Medulla oblongata (tissue), 1 donor: ENCODE measurements at regions not wholly inside any gene's neighbourhood (a gene's known extent, or its start where the extent isn't known, plus 50 kb on each side); places are given as distances from the start of the nearest gene placed in this dataset.
"Not testable (repeated sequence)": the region's sequence is repeated elsewhere in the genome, so short reads cannot be mapped to it uniquely, and the experiment has no call there.

Source experiments
- DNase-seq: peaks from one replicate; pipeline ENCODE4 v3.0.0-alpha.2; 2015; ENCODE audit errors: extremely low spot score

DNA sequence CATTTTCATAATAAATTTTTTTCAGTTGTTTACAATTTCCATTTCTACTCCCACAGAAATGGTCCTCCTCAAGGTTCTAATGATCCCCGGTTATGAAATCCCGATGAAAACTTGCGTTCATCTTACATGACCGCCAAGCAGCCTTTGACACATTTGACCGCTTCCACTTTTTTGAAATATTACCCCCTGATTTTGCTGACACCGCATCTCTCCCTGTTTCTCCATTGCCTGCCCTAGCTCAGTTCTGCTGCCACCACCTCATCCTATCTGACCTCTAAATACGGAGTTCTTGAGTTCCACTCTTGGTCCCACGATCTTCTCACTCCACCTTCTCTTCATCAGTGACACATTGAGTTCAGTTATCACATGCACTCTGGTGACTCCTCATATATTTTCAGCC is 74.1 kb downstream of the SLC35B3 start:
- no peak for DNase-seq

DNA sequence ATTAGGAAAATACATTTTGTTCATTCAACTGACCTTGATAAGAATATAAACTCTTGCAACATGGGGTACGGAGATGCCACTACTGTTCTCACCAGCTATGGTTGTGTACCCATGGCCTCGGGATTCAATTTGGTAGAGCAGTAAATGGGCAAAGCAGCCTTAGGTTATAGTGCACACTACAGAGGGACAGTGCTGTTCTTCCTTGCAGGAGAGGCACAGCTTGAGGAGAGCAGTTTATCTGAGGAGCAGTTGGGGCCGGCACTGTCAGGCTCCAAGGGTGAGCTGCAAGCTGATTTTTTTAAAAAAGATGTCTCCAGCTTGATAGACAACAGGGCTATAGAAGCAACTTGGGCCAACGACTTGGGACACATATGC is 82.4 kb downstream of the SLC35B3 start:
- DNase-seq, result no peak

GRCh38 chr6:8352335-8352965 is 82.9 kb downstream of the SLC35B3 start:
- no peak for DNase-seq

GRCh38 chr6:8343600-8343999 is 91.7 kb downstream of the SLC35B3 start:
- DNase-seq, result no peak

GRCh38 chr6:8342241-8342819 is 93.0 kb downstream of the SLC35B3 start:
- DNase-seq, result no peak

- no peak for DNase-seq
These were observed 98.2 kb downstream of the SLC35B3 start for GRCh38 chr6:8337147-8337546.

- DNase-seq, result no peak
These were observed 98.8 kb downstream of the SLC35B3 start for GRCh38 chr6:8336406-8337057.

DNA sequence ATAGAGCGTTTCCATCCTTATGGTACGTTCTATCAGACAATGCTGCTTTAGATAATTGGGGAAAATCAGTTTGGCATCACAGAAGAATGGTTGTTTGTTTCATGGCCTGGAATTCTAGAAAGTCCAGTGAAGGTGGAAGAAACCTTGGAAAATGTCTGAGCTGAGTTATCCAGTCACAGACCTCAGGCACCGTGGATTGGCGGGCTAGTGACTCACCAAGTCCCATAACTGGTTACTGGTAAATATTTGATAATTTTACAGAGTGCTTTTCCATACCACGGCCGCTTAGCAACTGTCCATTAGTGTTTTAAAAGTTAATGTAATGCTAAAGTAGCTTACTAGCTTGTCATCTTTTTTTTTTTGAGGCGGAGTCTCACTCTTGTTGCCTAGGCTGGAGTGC is 99.4 kb downstream of the SLC35B3 start:
- no peak for DNase-seq

DNA sequence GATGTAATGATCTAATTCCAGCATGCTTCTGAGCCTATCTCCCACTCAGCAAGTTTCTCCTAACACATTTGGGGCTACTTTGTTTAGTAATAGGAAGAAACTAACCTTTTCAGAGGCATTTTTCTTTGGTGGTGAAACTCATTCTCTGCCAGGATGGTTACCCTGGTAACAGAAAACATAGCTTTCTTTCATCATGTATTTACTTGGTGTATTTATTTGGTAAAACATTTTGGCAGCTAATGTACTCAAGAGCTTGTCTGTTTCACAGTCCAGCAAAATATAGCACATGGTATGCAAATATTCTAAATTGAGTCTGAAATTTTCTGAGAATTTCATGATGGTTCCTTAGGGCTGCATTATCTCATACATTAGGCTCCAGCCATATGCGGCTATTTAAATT is 100.0 kb downstream of the SLC35B3 start:
- DNase-seq, result no peak

- no peak for DNase-seq
These were observed 101.2 kb downstream of the SLC35B3 start for GRCh38 chr6:8334113-8334512.

DNA sequence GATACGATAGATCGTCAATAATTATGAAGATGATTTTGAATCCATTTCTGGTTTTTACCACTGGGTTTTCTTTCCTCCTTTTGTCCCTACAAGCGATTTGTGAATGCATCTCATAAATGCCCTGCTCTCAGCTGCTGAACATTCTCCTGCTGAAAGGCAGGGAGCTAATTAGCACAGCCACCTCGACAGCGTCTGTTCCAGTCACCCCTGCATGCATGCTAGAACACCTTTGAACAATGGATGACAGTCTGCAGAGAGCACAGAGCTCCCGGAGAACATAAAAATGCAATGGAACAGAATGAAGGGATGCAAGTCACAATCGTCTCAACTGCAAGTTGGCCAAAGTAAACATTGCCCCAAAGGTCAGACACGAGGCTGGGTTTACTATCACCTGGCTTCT is 105.8 kb downstream of the SLC35B3 start:
- DNase-seq, result no peak

DNA sequence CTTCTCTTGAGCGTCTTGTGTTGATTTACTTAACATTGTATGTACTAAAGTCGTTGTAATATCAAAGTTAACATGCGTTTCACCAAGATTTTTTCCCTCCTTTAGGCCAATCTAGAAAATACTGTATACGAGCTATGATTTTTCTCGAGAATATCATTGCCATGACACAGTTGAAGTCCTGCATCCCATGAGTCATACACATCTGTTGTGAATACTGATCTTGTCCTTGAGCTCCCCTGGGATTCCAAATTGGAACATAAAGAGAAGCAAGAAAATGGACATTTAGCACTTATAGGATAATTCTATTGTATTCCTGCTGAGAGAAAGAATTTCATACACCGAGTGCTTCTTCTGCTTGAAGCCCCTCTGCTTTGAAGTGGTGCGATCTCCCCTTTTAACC is 109.6 kb downstream of the SLC35B3 start:
- no peak for DNase-seq

- no peak for DNase-seq
These were observed 112.7 kb downstream of the SLC35B3 start for GRCh38 chr6:8322659-8323058.

DNA sequence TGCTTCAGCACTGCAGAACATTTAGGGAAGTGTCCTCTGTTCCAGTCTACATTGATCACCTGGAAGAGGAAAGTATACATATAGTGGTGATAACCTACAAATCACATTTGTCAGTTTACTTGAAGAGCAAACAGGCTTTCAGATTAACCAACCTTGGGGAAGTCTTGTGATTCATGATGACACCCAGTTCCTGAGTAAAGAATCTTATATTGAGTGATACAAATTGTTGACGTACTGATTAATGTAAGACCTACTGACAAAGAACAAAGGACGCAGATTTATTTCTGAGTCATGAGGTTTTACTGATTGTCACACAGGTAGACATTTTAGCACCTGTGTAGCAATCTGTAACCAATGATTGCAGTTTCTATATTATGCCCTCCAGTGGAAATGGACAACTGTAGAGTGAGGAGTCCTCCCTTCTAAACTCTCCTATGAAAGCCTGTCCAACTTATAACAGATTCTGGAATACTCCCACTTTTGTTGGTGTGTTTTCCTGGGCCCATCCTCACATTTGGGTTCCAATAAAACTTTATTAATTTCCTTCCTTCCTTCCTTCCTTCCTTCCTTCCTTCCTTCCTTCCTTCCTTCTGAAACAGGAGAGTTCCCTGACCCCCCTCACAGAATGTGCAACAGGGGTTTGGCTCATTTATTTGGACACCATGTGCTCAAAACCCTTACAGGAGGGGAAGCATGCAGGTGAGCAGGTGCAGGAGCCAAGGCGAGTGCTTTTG is 113.5 kb downstream of the SLC35B3 start:
- DNase-seq, result no peak

DNA sequence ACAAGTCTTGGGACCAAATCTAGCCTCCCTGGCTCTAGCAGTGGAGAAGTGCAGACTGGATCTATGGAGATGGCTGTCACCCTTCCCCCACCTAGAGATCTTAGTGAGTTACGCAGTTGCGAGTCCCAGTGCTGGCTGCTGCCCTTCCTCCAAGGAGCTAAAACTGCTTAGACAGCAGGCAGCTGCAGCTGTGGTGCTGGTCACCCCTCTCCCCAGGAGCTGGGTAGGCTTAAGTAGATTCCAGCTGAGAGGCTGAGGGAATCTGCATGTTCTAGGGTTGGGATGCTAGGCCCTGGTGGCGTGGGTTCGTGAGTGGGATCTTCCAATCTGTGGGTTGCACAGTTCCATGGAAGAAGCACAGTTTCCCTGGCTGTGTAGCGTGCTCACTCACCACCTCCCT is 120.2 kb downstream of the SLC35B3 start:
- no peak for DNase-seq

DNA sequence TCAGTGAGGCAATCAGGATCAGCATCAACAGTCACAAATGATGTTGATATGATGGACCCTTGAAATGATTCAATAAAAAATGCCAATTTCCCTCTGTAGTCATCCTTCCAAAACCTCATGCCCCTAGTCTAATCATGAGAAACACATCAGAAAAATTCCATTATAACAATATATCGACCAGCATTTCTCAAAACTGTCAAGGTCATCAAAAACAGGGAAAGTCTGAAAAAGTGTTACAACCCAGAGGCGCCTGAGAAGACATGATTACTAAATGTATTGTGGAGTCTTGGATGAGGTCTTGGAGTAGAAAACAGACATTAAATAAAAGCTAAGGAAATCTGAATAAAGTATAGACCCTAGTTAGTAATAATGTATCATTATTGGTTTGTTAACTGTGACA is 133.8 kb downstream of the SLC35B3 start:
- no peak for DNase-seq

GRCh38 chr6:8299034-8299433 is 136.3 kb downstream of the SLC35B3 start:
- no peak for DNase-seq

GRCh38 chr6:8282946-8283345 is 152.4 kb downstream of the SLC35B3 start:
- not testable (repeated sequence) for DNase-seq

DNA sequence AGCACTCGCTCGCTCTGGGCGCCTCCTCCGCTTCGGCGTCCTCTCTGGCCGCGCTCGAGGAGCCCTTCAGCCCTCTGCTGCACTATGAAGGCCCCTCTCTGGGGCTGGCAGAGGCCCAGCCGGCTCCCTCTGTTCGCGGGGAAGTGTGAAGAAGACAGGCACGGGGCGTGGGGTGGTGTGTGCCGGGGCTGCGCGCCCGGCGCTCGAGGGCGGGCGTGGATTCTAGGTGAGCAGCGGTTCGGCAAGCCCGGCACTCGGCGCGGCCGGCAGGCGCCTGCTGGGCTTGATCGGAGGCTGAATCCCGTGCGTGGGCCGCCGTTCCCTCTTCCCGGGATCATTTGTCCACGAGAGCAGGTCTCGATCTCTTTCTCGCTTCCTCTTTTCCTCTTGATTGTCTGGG is 153.0 kb downstream of the SLC35B3 start:
- DNase-seq, result no peak

DNA sequence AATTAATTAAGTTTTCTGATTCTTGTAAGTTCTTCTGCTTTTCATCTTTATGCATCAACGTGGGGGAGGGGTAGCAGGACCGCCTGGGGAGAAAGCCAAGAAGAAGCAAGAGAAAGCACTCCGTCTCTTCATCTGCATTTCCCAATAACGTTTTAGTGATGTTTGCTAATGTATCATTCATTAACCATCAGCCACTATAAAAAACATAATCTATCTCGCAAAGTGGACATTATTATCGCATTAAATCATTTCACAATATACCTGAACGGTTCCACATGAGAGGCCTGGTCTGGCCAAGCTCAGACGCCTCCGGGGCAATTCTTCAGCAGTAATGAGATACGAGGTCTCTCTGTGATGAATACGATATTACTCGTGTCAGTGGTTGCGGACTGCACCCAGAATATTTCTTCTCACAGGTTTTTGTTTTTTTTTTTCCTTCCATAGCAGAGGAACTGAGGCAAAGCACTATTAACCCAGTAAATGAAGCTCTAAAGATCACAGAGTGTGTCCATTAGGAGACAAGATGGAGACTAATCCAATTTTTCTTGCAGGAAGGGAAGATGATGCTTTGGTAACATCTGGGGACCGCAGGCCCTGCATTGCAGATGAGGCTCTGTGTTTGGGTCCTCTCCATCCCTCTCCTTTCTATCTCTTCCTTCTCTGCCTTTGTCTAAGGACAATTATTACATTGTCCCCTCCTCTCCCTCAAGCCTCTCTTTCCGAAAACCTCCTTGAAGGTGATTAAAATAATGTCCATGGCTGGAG is 156.1 kb downstream of the SLC35B3 start:
- no peak for DNase-seq

DNA sequence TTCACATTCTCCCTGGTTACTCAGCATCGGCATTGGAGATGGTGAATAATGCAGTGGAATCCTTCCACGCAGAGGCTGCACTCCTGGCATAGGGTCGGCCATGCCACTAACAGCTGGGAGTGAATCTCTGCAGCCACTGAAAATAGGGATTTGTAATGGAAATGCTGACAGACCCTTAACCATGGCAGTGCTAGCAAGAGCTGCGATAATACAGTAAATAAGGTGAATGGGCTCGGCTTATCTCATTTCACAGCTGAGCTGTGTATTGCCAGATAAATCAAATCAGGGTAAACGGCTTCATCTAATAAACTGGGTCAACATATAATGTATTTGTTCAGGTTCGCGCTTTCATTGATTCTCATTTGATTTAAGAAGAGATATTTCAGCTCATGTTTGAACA is 156.8 kb downstream of the SLC35B3 start:
- DNase-seq, result no peak

GRCh38 chr6:8277769-8278168 is 157.6 kb downstream of the SLC35B3 start:
- no peak for DNase-seq
